ENCODE measurements at regions not wholly inside any gene's neighbourhood (a gene's known extent, or its start where the extent isn't known, plus 50 kb on each side); places are given as distances from the start of the nearest gene placed in this dataset.

DNA sequence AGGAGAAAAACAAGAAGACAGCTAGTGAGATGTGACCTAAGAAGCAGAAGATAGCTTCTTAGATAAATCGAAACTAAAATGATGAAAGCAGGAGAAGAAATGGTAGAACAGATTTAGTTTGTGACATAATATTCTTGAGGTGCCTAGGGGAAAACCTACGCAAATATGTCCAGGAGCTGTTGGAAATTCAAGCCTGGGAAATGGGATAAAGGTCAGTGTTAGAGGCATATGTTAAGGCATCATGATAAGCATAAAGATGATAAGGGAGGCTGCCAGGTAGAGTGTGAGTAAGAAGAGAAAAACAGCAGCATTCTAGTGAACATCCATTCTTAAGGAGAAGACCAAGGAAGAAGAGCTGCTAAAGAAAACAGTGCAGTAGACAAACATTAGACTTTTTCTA is 109.6 kb upstream of the LGR5 start:
- no peak for TF ChIP-seq POLR2AphosphoS5 (IDR thresholded peaks at IDR 0.05)
- TF ChIP-seq, protein P1, sequence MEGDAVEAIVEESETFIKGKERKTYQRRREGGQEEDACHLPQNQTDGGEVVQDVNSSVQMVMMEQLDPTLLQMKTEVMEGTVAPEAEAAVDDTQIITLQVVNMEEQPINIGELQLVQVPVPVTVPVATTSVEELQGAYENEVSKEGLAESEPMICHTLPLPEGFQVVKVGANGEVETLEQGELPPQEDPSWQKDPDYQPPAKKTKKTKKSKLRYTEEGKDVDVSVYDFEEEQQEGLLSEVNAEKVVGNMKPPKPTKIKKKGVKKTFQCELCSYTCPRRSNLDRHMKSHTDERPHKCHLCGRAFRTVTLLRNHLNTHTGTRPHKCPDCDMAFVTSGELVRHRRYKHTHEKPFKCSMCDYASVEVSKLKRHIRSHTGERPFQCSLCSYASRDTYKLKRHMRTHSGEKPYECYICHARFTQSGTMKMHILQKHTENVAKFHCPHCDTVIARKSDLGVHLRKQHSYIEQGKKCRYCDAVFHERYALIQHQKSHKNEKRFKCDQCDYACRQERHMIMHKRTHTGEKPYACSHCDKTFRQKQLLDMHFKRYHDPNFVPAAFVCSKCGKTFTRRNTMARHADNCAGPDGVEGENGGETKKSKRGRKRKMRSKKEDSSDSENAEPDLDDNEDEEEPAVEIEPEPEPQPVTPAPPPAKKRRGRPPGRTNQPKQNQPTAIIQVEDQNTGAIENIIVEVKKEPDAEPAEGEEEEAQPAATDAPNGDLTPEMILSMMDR (IDR thresholded peaks at IDR 0.05): no peak
